Esophagus muscularis mucosa (tissue), 4 donors: ENCODE measurements at regions not wholly inside any gene's neighbourhood (a gene's known extent, or its start where the extent isn't known, plus 50 kb on each side); places are given as distances from the start of the nearest gene placed in this dataset.

Experiments
- DNase-seq: peaks from one replicate; pipeline ENCODE4 v3.0.0-alpha.2; 2017; ENCODE audit errors: extremely low spot score
- H3K27ac ChIP-seq, 4 donors: fragments of 200-600 bp; sonication (generic); replicated peaks in 1 of 4; 1 replicate in 3 of 4; 2 replicates in 1 of 4; pipeline ENCODE4 v1.5.1; 2016 to 2019; ENCODE audit warnings: mild to moderate bottlenecking in 1 of 4
- H3K27me3 ChIP-seq, 4 donors: fragments of 200-600 bp; sonication (generic); one replicate each; pipeline versions ENCODE4 v1.5.1 to v1.6.0; 2016 to 2019
- H3K36me3 ChIP-seq, 4 donors: fragments of 200-600 bp; sonication (generic); one replicate each; pipeline ENCODE4 v1.5.1; 2016 to 2019
- H3K4me1 ChIP-seq, 4 donors: fragments of 200-600 bp; sonication (generic); one replicate each; pipeline ENCODE4 v1.5.1; 2016 to 2019
- H3K4me3 ChIP-seq, 4 donors: fragments of 200-600 bp; sonication (generic); 1 replicate in 2 of 4; 2 replicates in 2 of 4; pipeline ENCODE4 v1.5.1; 2016 to 2019; ENCODE audit warnings: mild to moderate bottlenecking in 4 of 4, moderate library complexity in 1 of 4
- H3K9me3 ChIP-seq, 4 donors: fragments of 200-600 bp; sonication (generic); 1 replicate in 3 of 4; 2 replicates in 1 of 4; pipeline ENCODE4 v1.5.1; 2016 to 2019
- EP300 ChIP-seq: sonication (generic); formaldehyde crosslinking; IDR thresholded peaks from one replicate; pipeline ENCODE4 v1.6.1; 2017; ENCODE audit warnings: antibody characterized with exemption
- POLR2A ChIP-seq: fragments of 450-650 bp; IDR thresholded peaks from one replicate; pipeline ENCODE4 v1.6.1; 2017; ENCODE audit warnings: antibody characterized with exemption, moderate library complexity, mild to moderate bottlenecking, low read depth
- POLR2AphosphoS5 ChIP-seq, 2 donors: sonication (generic); formaldehyde crosslinking; IDR thresholded peaks; one replicate each; pipeline ENCODE4 v1.6.1; 2017; ENCODE audit warnings: antibody characterized with exemption in 2 of 2
- WGBS: methylation state at CpG from one replicate; pipeline ENCODE4 v1.1.5; 2018; 5-methylcytosine and 5-hydroxymethylcytosine counted together
- intact Hi-C: fragments of 100-400 bp; cut with DNase I; formaldehyde crosslinking; loops from one replicate; pipeline ENCODE4 v1.15.1; 2023
- TF ChIP-seq, protein P1 (sequence below), 3 experiments: fragments of 200-600 bp in 2 of 3; fragments of 450-650 bp in 1 of 3; sonication (generic) in 2 of 3; IDR thresholded peaks; one replicate each; pipeline ENCODE4 v1.5.1; 2017 to 2019; ENCODE audit warnings: antibody characterized with exemption in 3 of 3, mild to moderate bottlenecking in 2 of 3, moderate library complexity in 1 of 3

DNA sequence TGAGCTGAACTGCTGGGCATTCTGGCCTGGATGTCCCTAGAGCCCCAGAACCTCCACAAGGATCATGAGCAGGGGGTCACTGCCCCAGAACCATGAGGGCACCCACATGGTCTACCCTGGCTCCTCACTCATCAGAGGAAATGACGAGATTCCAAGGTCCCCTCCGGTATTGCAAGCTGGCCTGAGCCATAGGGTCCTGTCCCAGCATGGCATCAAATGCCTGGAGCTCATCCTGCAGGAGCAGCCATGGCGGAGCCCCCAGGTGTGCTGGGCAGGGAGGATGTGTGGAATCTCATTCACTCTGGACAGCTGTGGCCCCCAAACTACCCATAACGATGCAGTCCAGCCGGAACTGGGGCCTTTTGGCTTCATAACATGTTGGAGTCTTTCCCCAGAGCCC, 66.6 kb upstream of the ANTXRL start:
- peak; percentile 53 for DNase-seq
- Histone ChIP-seq H3K27me3 (peaks cover 0 to 4% (median 0%) of the 10 kb centered on the region in 4 donors), H3K9me3 (no peaks in the 10 kb centered on the region), H3K36me3 (no peaks in the 10 kb centered on the region), H3K27ac (no peak overlapping the region), H3K4me1 (no peaks in the 10 kb centered on the region), H3K4me3 (no peak overlapping the region)
- intact Hi-C loops, result no loop called here
- TF ChIP-seq POLR2AphosphoS5 (IDR thresholded peaks at IDR 0.05) (no peak), EP300 (no peak), POLR2A (no peak)
- TF ChIP-seq, protein P1, sequence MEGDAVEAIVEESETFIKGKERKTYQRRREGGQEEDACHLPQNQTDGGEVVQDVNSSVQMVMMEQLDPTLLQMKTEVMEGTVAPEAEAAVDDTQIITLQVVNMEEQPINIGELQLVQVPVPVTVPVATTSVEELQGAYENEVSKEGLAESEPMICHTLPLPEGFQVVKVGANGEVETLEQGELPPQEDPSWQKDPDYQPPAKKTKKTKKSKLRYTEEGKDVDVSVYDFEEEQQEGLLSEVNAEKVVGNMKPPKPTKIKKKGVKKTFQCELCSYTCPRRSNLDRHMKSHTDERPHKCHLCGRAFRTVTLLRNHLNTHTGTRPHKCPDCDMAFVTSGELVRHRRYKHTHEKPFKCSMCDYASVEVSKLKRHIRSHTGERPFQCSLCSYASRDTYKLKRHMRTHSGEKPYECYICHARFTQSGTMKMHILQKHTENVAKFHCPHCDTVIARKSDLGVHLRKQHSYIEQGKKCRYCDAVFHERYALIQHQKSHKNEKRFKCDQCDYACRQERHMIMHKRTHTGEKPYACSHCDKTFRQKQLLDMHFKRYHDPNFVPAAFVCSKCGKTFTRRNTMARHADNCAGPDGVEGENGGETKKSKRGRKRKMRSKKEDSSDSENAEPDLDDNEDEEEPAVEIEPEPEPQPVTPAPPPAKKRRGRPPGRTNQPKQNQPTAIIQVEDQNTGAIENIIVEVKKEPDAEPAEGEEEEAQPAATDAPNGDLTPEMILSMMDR (IDR thresholded peaks at IDR 0.05), result no peak
- 96% methylated on average over 3 of the region's 5 CpGs for WGBS

DNA sequence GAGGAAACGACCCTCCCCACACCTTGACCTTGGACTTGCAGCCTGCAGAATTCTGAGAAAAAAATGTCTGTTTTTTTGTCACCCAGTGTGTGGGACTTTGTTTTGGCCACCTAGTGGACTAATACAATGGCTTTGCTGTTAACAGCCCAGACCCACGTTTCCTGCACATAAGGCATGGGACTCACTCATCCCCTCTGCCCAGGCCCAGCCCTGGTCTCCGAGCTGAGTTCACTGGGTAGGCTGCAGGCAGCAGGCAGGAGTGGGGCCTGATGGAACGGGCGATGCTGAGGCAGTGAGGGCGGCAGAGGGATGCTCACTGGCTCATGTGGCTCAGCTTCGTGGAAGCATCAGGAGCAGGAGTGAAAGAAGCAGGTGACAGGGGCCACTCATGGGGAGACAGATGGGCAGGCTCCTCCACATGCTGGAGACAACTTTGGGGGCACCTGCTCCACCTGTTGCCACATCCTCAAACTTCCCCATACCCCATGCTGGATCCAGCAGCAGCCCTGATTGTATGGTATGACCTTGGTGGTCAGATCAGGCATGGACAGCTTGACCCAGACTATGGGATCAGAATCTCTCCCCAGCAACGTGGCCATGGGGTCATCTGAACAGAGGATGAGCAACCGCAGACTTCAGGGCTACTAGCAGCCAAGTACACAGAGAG, 65.8 kb upstream of the ANTXRL start:
- intact Hi-C loops, result no loop called here
- H3K9me3 ChIP-seq, result no peaks in the 10 kb centered on the region
- TF ChIP-seq, protein P1 (IDR thresholded peaks at IDR 0.05), result no peak
- TF ChIP-seq EP300, result no peak
- H3K27me3 ChIP-seq, result no peaks in the 10 kb centered on the region
- H3K27ac ChIP-seq, result no peak overlapping the region
- no peaks in the 10 kb centered on the region for H3K36me3 ChIP-seq
- no peaks in the 10 kb centered on the region for H3K4me1 ChIP-seq
- no peak overlapping the region for H3K4me3 ChIP-seq
- 81% methylated on average over 8 of the region's 9 CpGs for WGBS
- DNase-seq, result peak; percentile 82

DNA sequence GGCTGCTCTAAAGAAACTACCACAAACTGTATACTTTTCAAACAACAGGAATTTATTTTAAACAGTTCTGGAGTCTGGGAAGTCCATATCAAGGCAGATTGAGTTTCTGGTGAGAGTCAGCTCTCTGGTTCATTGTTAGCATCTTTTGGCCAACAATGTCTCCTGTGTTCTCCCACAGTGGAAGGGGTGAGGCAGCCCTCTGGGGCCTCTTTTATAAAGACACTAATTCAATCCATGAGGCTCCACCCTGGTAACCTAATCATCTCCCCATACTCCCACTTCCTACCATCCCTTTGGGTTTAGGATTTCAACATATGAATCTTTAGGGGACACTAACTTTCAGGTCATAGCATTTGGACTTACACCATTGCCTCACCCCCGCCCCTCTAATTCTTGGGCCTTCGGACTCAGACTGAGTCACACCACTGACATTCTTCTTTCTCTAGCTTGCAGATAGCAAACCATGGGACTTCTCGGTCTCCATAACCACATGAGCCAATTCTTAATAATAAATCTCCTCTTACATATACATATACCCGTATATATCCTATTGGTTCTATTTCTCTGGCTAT, 64.3 kb upstream of the ANTXRL start:
- H3K4me1 ChIP-seq, result no peaks in the 10 kb centered on the region
- WGBS, result 95% methylated on average over 4 of the region's 4 CpGs
- peaks cover 0 to under 1% (median 0%) of the 10 kb centered on the region in 4 donors for H3K27me3 ChIP-seq
- H3K9me3 ChIP-seq, result no peaks in the 10 kb centered on the region
- peak; percentile 75 for DNase-seq
- intact Hi-C loops, result no loop called here
- no peak overlapping the region for H3K4me3 ChIP-seq
- no peaks in the 10 kb centered on the region for H3K36me3 ChIP-seq
- TF ChIP-seq EP300 (no peak), POLR2AphosphoS5 (IDR thresholded peaks at IDR 0.05) (no peak), POLR2A (no peak)
- TF ChIP-seq, protein P1 (IDR thresholded peaks at IDR 0.05), result no peak
- no peak overlapping the region for H3K27ac ChIP-seq

DNA sequence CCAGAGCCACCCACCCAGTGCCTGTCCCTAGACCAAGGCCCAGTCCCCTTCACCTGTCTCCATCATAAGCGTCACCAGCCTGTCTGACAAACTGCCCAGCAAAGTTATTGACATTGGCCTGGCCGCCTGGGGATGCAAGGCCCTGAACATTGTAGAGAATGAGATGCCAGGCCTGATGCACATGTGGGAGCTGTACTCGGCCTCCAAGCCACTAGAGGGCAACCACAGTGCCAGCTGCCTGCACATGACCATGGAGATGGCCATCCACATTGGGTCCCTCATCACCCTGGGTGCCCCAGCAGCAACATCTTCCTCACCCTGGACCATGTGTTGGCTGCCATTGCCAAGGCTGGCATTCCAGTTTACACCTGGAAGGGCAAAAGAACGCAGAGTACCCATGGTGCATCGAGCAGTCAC, 63.7 kb upstream of the ANTXRL start:
- Histone ChIP-seq H3K4me1 (no peaks in the 10 kb centered on the region), H3K27ac (no peak overlapping the region), H3K4me3 (no peak overlapping the region), H3K9me3 (no peaks in the 10 kb centered on the region), H3K36me3 (no peaks in the 10 kb centered on the region), H3K27me3 (peaks cover 0 to 6% (median 0%) of the 10 kb centered on the region in 4 donors)
- TF ChIP-seq POLR2AphosphoS5 (IDR thresholded peaks at IDR 0.05) (no peak), POLR2A (no peak), EP300 (no peak)
- TF ChIP-seq, protein P1 (IDR thresholded peaks at IDR 0.05), result no peak
- intact Hi-C loops, result no loop called here
- no peak for DNase-seq
- 100% methylated on average over 1 of the region's 5 CpGs for WGBS
